ENCODE measurements at regions not wholly inside any gene's neighbourhood (a gene's known extent, or its start where the extent isn't known, plus 50 kb on each side); places are given as distances from the start of the nearest gene placed in this dataset.

GRCh38 chr4:142974328-142974727 is 128.2 kb upstream of the INPP4B start:
- intact Hi-C loops (cut with DNase I; ENCODE audit: low total_unique reads) = no loop called here
- TF ChIP-seq POLR2A (IDR thresholded peaks at IDR 0.05) (no peak), CTCF (IDR thresholded peaks at IDR 0.05 in 4 of 5, conservative IDR thresholded peaks at IDR 0.05 in 1 of 5) (no peak)
- H3K27me3 ChIP-seq = no peaks in the 10 kb centered on the region
- H3K4me3 ChIP-seq = no peak overlapping the region
- in situ Hi-C loops (cut with MboI; ENCODE audit: low sequenced_read_pairs in 4 of 4) = no loop called here
- no peaks in the 10 kb centered on the region for H3K4me1 ChIP-seq
- H3K9me3 ChIP-seq = no peaks in the 10 kb centered on the region
- no peak overlapping the region for H3K27ac ChIP-seq
- ATAC-seq (peak; percentile 70 to 91), DNase-seq (peak in 1 of 2 donors; percentile 21)
- H3K36me3 ChIP-seq = no peaks in the 10 kb centered on the region

GRCh38 chr4:142975618-142976017 is 129.5 kb upstream of the INPP4B start:
- Histone ChIP-seq H3K4me3 (no peak overlapping the region), H3K36me3 (no peaks in the 10 kb centered on the region), H3K27ac (no peak overlapping the region), H3K4me1 (no peaks in the 10 kb centered on the region), H3K9me3 (no peaks in the 10 kb centered on the region), H3K27me3 (no peaks in the 10 kb centered on the region)
- intact Hi-C loops (cut with DNase I; ENCODE audit: low total_unique reads) (no loop called here), in situ Hi-C loops (cut with MboI; ENCODE audit: low sequenced_read_pairs in 4 of 4) (loop anchor here in 1 of 4 donors (25.0 kb wide), 1 partner anchor 512 kb away; no protein-coding TSS in a partner anchor)
- no peak for TF ChIP-seq POLR2A (IDR thresholded peaks at IDR 0.05)
- TF ChIP-seq CTCF (IDR thresholded peaks at IDR 0.05 in 4 of 5, conservative IDR thresholded peaks at IDR 0.05 in 1 of 5) = no peak
- ATAC-seq (no peak), DNase-seq (no peak)

GRCh38 chr4:142976482-142976881 is 130.4 kb upstream of the INPP4B start:
- Histone ChIP-seq H3K27me3 (no peaks in the 10 kb centered on the region), H3K4me1 (no peaks in the 10 kb centered on the region), H3K27ac (no peak overlapping the region), H3K9me3 (no peaks in the 10 kb centered on the region), H3K4me3 (no peak overlapping the region), H3K36me3 (no peaks in the 10 kb centered on the region)
- no peak for TF ChIP-seq CTCF (IDR thresholded peaks at IDR 0.05 in 4 of 5, conservative IDR thresholded peaks at IDR 0.05 in 1 of 5)
- no peak for TF ChIP-seq POLR2A (IDR thresholded peaks at IDR 0.05)
- ATAC-seq (no peak), DNase-seq (no peak)
- intact Hi-C loops (cut with DNase I; ENCODE audit: low total_unique reads) (no loop called here), in situ Hi-C loops (cut with MboI; ENCODE audit: low sequenced_read_pairs in 4 of 4) (loop anchor here in 1 of 4 donors (25.0 kb wide), 1 partner anchor 511 kb away; no protein-coding TSS in a partner anchor)

DNA sequence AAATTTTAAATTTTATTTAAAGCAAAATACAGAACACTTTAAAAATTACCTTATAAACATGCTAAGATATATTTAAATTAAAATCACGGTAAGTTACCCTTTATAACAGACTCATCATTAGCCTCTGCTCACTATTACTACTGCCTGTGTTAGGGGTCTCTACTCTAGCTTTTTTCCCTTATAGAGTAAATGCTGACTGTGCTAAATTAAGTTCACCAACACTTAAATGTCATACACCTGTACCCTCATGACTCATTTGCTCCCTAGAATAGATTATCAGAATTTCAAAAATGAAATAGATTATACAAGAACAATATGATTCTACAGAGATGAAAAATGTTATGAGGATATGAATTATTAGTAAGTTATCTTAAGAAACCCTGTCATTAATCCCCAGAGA is 131.1 kb upstream of the INPP4B start:
- no peaks in the 10 kb centered on the region for H3K4me1 ChIP-seq
- H3K27me3 ChIP-seq = no peaks in the 10 kb centered on the region
- no peaks in the 10 kb centered on the region for H3K9me3 ChIP-seq
- no peak for ATAC-seq
- DNase-seq = no peak
- no peak overlapping the region for H3K27ac ChIP-seq
- no peaks in the 10 kb centered on the region for H3K36me3 ChIP-seq
- intact Hi-C loops (cut with DNase I; ENCODE audit: low total_unique reads) = no loop called here
- in situ Hi-C loops (cut with MboI; ENCODE audit: low sequenced_read_pairs in 4 of 4) = loop anchor here in 1 of 4 donors (25.0 kb wide), 1 partner anchor 510 kb away; no protein-coding TSS in a partner anchor
- no peak for TF ChIP-seq CTCF (IDR thresholded peaks at IDR 0.05 in 4 of 5, conservative IDR thresholded peaks at IDR 0.05 in 1 of 5)
- no peak for TF ChIP-seq POLR2A (IDR thresholded peaks at IDR 0.05)
- H3K4me3 ChIP-seq = no peak overlapping the region

DNA sequence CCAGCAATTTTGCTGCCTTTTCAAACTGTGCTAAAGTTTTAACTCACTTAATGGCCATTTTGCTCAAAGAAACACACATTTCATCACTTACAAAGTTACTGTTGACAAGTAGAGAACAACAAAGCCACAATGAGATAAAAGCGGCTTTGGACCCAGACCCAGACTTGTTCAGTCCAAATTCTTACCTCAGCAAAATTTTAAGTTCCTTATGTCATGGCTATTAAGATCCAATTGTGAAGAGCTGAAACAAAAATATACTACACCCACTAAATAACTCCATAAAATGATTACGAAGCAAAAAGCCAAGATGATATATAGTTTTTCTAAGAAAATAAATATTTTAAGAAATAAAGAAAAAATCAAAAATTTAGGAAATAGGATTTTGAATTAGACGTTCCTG is 137.0 kb upstream of the INPP4B start:
- no peak overlapping the region for H3K27ac ChIP-seq
- no peaks in the 10 kb centered on the region for H3K36me3 ChIP-seq
- intact Hi-C loops (cut with DNase I; ENCODE audit: low total_unique reads) = no loop called here
- in situ Hi-C loops (cut with MboI; ENCODE audit: low sequenced_read_pairs in 4 of 4) = loop anchor here in 1 of 4 donors (25.0 kb wide), 1 partner anchor 504 kb away; no protein-coding TSS in a partner anchor
- no peaks in the 10 kb centered on the region for H3K9me3 ChIP-seq
- no peak for DNase-seq
- no peak for TF ChIP-seq CTCF (IDR thresholded peaks at IDR 0.05 in 4 of 5, conservative IDR thresholded peaks at IDR 0.05 in 1 of 5)
- no peak for TF ChIP-seq POLR2A (IDR thresholded peaks at IDR 0.05)
- no peaks in the 10 kb centered on the region for H3K27me3 ChIP-seq
- H3K4me3 ChIP-seq = no peak overlapping the region
- H3K4me1 ChIP-seq = no peaks in the 10 kb centered on the region
- no peak for ATAC-seq

Measured in gastrocnemius medialis (tissue), 4 donors.